ENCODE measurements at regions not wholly inside any gene's neighbourhood (a gene's known extent, or its start where the extent isn't known, plus 50 kb on each side); places are given as distances from the start of the nearest gene placed in this dataset.
"Not testable (repeated sequence)": the region's sequence is repeated elsewhere in the genome, so short reads cannot be mapped to it uniquely, and the experiment has no call there.

GRCh38 chr11:3437441-3437840 lies 58.5 kb upstream of the ZNF195 start:
- DNase-seq = not testable (repeated sequence)

- no peak for DNase-seq
Observed at GRCh38 chr11:3434976-3435375, 56.0 kb upstream of the ZNF195 start.

GRCh38 chr11:3429191-3429590 lies 50.2 kb upstream of the ZNF195 start:
- not testable (repeated sequence) for DNase-seq
